K562 (cell line): ENCODE measurements at regions not wholly inside any gene's neighbourhood (a gene's known extent, or its start where the extent isn't known, plus 50 kb on each side); places are given as distances from the start of the nearest gene placed in this dataset.

Experiments
- CREBBP ChIP-seq: IDR thresholded peaks from one replicate; pipeline ENCODE4 v1.6.1; 2012; ENCODE audit warnings: low read depth, mild to moderate bottlenecking, control low read depth, inconsistent platforms, low read length
- CUX1 ChIP-seq: fragments of 200-800 bp; sonication (Bioruptor generic); IDR thresholded peaks from 2 replicates; pipeline ENCODE4 v1.6.1; 2016; ENCODE audit warnings: missing genetic modification characterization, missing compliant biosample characterization
- HDAC3 ChIP-seq: fragments of 450-650 bp; IDR thresholded peaks from 2 replicates; pipeline ENCODE4 v1.6.1; 2018; ENCODE audit warnings: borderline replicate concordance, mild to moderate bottlenecking, moderate library complexity; ENCODE audit not compliant: partially characterized antibody
- HIVEP1 ChIP-seq: fragments of 250-450 bp; sonication (Bioruptor Pico); IDR thresholded peaks from 2 replicates; pipeline ENCODE4 v1.4.0; 2020; ENCODE audit warnings: mild to moderate bottlenecking
- IFI16 ChIP-seq: fragments of 250-450 bp; sonication (Bioruptor Pico); IDR thresholded peaks from 2 replicates; pipeline ENCODE4 v2.1.2; 2022; ENCODE audit warnings: mild to moderate bottlenecking, inconsistent platforms
- KDM1A ChIP-seq, 2 experiments: fragments of 450-650 bp; IDR thresholded peaks; 2 replicates each; pipeline ENCODE4 v1.6.1; 2016; ENCODE audit warnings: mild to moderate bottlenecking in 2 of 2
- MAFK ChIP-seq: IDR thresholded peaks from 2 replicates; pipeline ENCODE4 v1.6.1; 2011; ENCODE audit warnings: low read length, improper control_type of control experiment
- MYBL2 ChIP-seq, 2 experiments: fragments of 450-650 bp in 1 of 2; sonication (generic) in 1 of 2; formaldehyde crosslinking in 1 of 2; IDR thresholded peaks; 2 replicates each; pipeline versions ENCODE4 v1.6.1 to v1.8.1; 2017 to 2022; ENCODE audit warnings: borderline replicate concordance in 1 of 2, inconsistent platforms in 1 of 2, low read depth in 1 of 2, mild to moderate bottlenecking in 1 of 2, missing genetic modification reagents in 1 of 2, moderate library complexity in 1 of 2
- NR4A1 ChIP-seq, 2 experiments: fragments of 250-450 bp in 1 of 2; fragments of 450-650 bp in 1 of 2; sonication (Bioruptor Pico) in 1 of 2; IDR thresholded peaks; 2 replicates each; pipeline versions ENCODE4 v1.4.0 to v1.6.1; 2016 to 2020; ENCODE audit warnings: mild to moderate bottlenecking in 2 of 2, missing compliant biosample characterization in 1 of 2, missing genetic modification characterization in 1 of 2, moderate library complexity in 1 of 2
- POLR2A ChIP-seq: fragments of 450-650 bp; conservative IDR thresholded peaks from 2 replicates; pipeline ENCODE4 v1.6.1; 2016
- RUNX1 ChIP-seq: sonication (generic); IDR thresholded peaks from 2 replicates; pipeline ENCODE4 v1.6.1; 2016; ENCODE audit warnings: antibody characterized with exemption, low read depth
- SMAD2 ChIP-seq: fragments of 150-350 bp; IDR thresholded peaks from 2 replicates; pipeline ENCODE4 v1.6.1; 2014; ENCODE audit warnings: low read depth, mild to moderate bottlenecking, low read length
- WHSC1 ChIP-seq: IDR thresholded peaks from one replicate; pipeline ENCODE4 v1.6.1; 2012; ENCODE audit warnings: low read length, control low read depth, inconsistent platforms
- ZKSCAN3 ChIP-seq: fragments of 250-450 bp; sonication (Bioruptor Pico); IDR thresholded peaks from 2 replicates; pipeline ENCODE4 v1.4.0; 2020
- ZNF561 ChIP-seq: fragments of 450-650 bp; formaldehyde crosslinking; conservative IDR thresholded peaks from 2 replicates; pipeline ENCODE4 v1.4.0; 2020; ENCODE audit warnings: mild to moderate bottlenecking, moderate library complexity
- ZNF717 ChIP-seq: fragments of 250-450 bp; sonication (Bioruptor Pico); IDR thresholded peaks from 2 replicates; pipeline ENCODE4 v1.5.0; 2021
- TF ChIP-seq, protein P1 (sequence below): fragments of 250-450 bp; sonication (Bioruptor Pico); IDR thresholded peaks from 2 replicates; pipeline ENCODE4 v1.8.0; 2022; ENCODE audit warnings: inconsistent platforms

- TF ChIP-seq CUX1 (CRISPR knock-in tag) (no peak; the same call in 1 of the 2 replicates), POLR2A (no peak), HDAC3 (no peak), WHSC1 (no peak), SMAD2 (no peak), RUNX1 (no peak), KDM1A (IDR thresholded peaks at IDR 0.05) (no peak), ZNF561 (no peak), MYBL2 (IDR thresholded peaks at IDR 0.05; ENCODE audit: low read depth) (no peak), MYBL2 (CRISPR knock-in tag; IDR thresholded peaks at IDR 0.05; ENCODE audit: borderline replicate concordance) (no peak), CREBBP (no peak), HIVEP1 (CRISPR knock-in tag) (peak; percentile 8; the same call in 1 of the 2 replicates), NR4A1 (CRISPR knock-in tag; IDR thresholded peaks at IDR 0.05) (no peak), NR4A1 (tag; IDR thresholded peaks at IDR 0.05) (0 out of 2 replicates have a peak, but pooled peaks have one; percentile 57), ZNF717 (CRISPR knock-in tag) (no peak), IFI16 (CRISPR knock-in tag) (no peak), MAFK (no peak), ZKSCAN3 (CRISPR knock-in tag) (peak; percentile 16; the same call in 1 of the 2 replicates)
- TF ChIP-seq, protein P1, sequence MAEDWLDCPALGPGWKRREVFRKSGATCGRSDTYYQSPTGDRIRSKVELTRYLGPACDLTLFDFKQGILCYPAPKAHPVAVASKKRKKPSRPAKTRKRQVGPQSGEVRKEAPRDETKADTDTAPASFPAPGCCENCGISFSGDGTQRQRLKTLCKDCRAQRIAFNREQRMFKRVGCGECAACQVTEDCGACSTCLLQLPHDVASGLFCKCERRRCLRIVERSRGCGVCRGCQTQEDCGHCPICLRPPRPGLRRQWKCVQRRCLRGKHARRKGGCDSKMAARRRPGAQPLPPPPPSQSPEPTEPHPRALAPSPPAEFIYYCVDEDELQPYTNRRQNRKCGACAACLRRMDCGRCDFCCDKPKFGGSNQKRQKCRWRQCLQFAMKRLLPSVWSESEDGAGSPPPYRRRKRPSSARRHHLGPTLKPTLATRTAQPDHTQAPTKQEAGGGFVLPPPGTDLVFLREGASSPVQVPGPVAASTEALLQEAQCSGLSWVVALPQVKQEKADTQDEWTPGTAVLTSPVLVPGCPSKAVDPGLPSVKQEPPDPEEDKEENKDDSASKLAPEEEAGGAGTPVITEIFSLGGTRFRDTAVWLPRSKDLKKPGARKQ (CRISPR knock-in tag): no peak
Measured at GRCh38 chr16:85536411-85537330, 76.5 kb upstream of the GSE1 start (continued).
